K562 (cell line): ENCODE measurements at regions not wholly inside any gene's neighbourhood (a gene's known extent, or its start where the extent isn't known, plus 50 kb on each side); places are given as distances from the start of the nearest gene placed in this dataset.

Experiments used
- ATAC-seq: fragments of 200-7000 bp; cut with Tn5 transposase; 3 replicates; pipeline ENCODE4 v1.9.1; 2020; ENCODE audit warnings: moderate library complexity
- BruUV-seq: library from RNA; stranded (reverse); fragments of 400-500 nt; replicated peaks from 2 replicates; lab custom pipeline; 2021; lab: Mats Ljungman, UMichigan
- CTCF ChIA-PET: fragments of 300-600 bp; formaldehyde crosslinking; extraction: SDS; loops from one replicate; lab custom pipeline; 2021; ENCODE audit warnings: low intra/inter-chr PET ratio; lab: Yijun Ruan, JAX
- POLR2A ChIA-PET: fragments of 300-600, 350-650 bp; sonication (Branson Sonifier 250); formaldehyde crosslinking; extraction: SDS; loops from one replicate; lab custom pipeline; 2021; ENCODE audit warnings: antibody characterized with exemption, inconsistent platforms; lab: Yijun Ruan, JAX
- DNase-seq, 4 experiments: peaks; one replicate each; pipeline versions ENCODE4 v3.0.0 to v3.0.0-alpha.2; 2011 to 2018; ENCODE audit warnings: low spot score in 3 of 4, mixed read lengths in 3 of 4; ENCODE audit errors: extremely low read depth in 1 of 4
- FAIRE-seq: peaks from 2 replicates; lab custom pipeline; 2011; peaks lifted over from hg19 to GRCh38; lab: Jason Lieb, UNC
- H2AFZ ChIP-seq: 2 replicates; pipeline ENCODE4 v1.6.0; 2011; ENCODE audit warnings: low read depth, low read length, control low read depth, inconsistent platforms
- H3K27ac ChIP-seq: fragments of 200-600 bp; 3 replicates; pipeline ENCODE4 v1.8.0; 2011; ENCODE audit warnings: low read depth, mild to moderate bottlenecking, control low read depth, inconsistent platforms, low read length, moderate library complexity, mixed read lengths; ENCODE audit errors: extremely low read depth
- H3K27me3 ChIP-seq, 2 experiments: fragments of 300-600 bp in 1 of 2; 2 replicates in 1 of 2; 3 replicates in 1 of 2; pipeline versions ENCODE4 v1.6.0 to v1.8.0; 2011; ENCODE audit warnings: inconsistent platforms in 2 of 2, low read length in 2 of 2, mild to moderate bottlenecking in 1 of 2, mixed read lengths in 1 of 2, moderate library complexity in 1 of 2; ENCODE audit not compliant: control insufficient read depth in 2 of 2, insufficient read depth in 2 of 2
- H3K36me3 ChIP-seq: fragments of 300-600 bp; 3 replicates; pipeline ENCODE4 v1.8.0; 2011; ENCODE audit warnings: mild to moderate bottlenecking, low read length, inconsistent platforms; ENCODE audit not compliant: control insufficient read depth, insufficient read depth
- H3K4me1 ChIP-seq, 2 experiments: fragments of 200-600 bp in 1 of 2; replicated peaks in 1 of 2; 2 replicates in 1 of 2; 3 replicates in 1 of 2; pipeline versions ENCODE4 v1.5.1 to v1.8.0; 2011; ENCODE audit warnings: inconsistent platforms in 2 of 2, low read length in 2 of 2, mild to moderate bottlenecking in 1 of 2, mixed read lengths in 1 of 2, moderate library complexity in 1 of 2; ENCODE audit not compliant: control insufficient read depth in 2 of 2, insufficient read depth in 2 of 2
- H3K4me2 ChIP-seq: 2 replicates; pipeline ENCODE4 v1.6.1; 2011; ENCODE audit warnings: low read length, control low read depth, inconsistent platforms, mixed read lengths; ENCODE audit not compliant: insufficient read depth
- H3K4me3 ChIP-seq: fragments of 200-600 bp; sonication (generic), shearing (Covaris generic); 2 replicates; pipeline ENCODE4 v1.5.1; 2016; ENCODE audit warnings: control low read depth, inconsistent platforms
- H3K79me2 ChIP-seq: fragments of 200-600 bp; 3 replicates; pipeline ENCODE4 v1.8.0; 2011; ENCODE audit warnings: low read length, inconsistent platforms; ENCODE audit not compliant: control insufficient read depth, insufficient read depth
- H3K9ac ChIP-seq, 2 experiments: 2 replicates each; pipeline versions ENCODE4 v1.6.0 to v1.6.1; 2011; ENCODE audit warnings: low read depth in 2 of 2, low read length in 2 of 2, control low read depth in 1 of 2, inconsistent platforms in 1 of 2, mild to moderate bottlenecking in 1 of 2, mixed read lengths in 1 of 2; ENCODE audit not compliant: insufficient read depth in 1 of 2
- H3K9me1 ChIP-seq: one replicate; pipeline ENCODE4 v1.6.0; 2011; ENCODE audit warnings: inconsistent platforms, mild to moderate bottlenecking, low read length, moderate library complexity; ENCODE audit not compliant: control insufficient read depth, insufficient read depth
- H3K9me3 ChIP-seq: replicated peaks from 2 replicates; pipeline ENCODE4 v1.5.1; 2011; ENCODE audit warnings: low read depth, low read length, inconsistent platforms; ENCODE audit not compliant: control insufficient read depth, insufficient read depth
- H4K20me1 ChIP-seq: replicated peaks from 2 replicates; pipeline ENCODE4 v1.6.1; 2011; ENCODE audit warnings: low read length, inconsistent platforms, mixed read lengths; ENCODE audit not compliant: control insufficient read depth, insufficient read depth
- MECOM ChIP-seq: fragments of 250-450 bp; sonication (Bioruptor Pico); IDR thresholded peaks from 2 replicates; pipeline ENCODE4 v1.8.0; 2022; ENCODE audit warnings: inconsistent platforms
- MEIS2 ChIP-seq: fragments of 450-650 bp; IDR thresholded peaks from 2 replicates; pipeline ENCODE4 v1.6.1; 2014; ENCODE audit warnings: mild to moderate bottlenecking; ENCODE audit not compliant: partially characterized antibody
- PBX2 ChIP-seq, 2 experiments: IDR thresholded peaks in 1 of 2; conservative IDR thresholded peaks in 1 of 2; 2 replicates each; pipeline ENCODE4 v1.6.1; 2016; ENCODE audit warnings: low read depth in 2 of 2, mild to moderate bottlenecking in 1 of 2, missing compliant biosample characterization in 1 of 2, missing genetic modification characterization in 1 of 2, moderate library complexity in 1 of 2
- SPI1 ChIP-seq: IDR thresholded peaks from 2 replicates; pipeline ENCODE4 v1.6.1; 2011; ENCODE audit warnings: low read depth, low read length, control low read depth, borderline replicate concordance
- ZBED1 ChIP-seq: IDR thresholded peaks from 2 replicates; pipeline ENCODE4 v1.6.1; 2014
- WGBS: fragments of 100-300 bp; shearing (Covaris generic); methylation state at CpG from one replicate; pipeline ENCODE4 v1.1.6; 2016; ENCODE audit warnings: low coverage, mixed read lengths; ENCODE audit not compliant: insufficient coverage; ENCODE audit errors: missing lambda C conversion rate; 5-methylcytosine and 5-hydroxymethylcytosine counted together
- in situ Hi-C: fragments of 300-500 bp; cut with MboI; formaldehyde crosslinking; loops from 4 replicates; pipeline ENCODE4 v1.15.0; 2018; ENCODE audit warnings: inconsistent platforms, mixed read lengths
- intact Hi-C: fragments of 100-400 bp; cut with micrococcal nuclease; formaldehyde crosslinking; loops from 2 replicates; pipeline ENCODE4 v1.14.2; 2022
- TF ChIP-seq, protein P1 (sequence below): fragments of 450-650 bp; IDR thresholded peaks from 2 replicates; pipeline ENCODE4 v1.6.1; 2016

DNA sequence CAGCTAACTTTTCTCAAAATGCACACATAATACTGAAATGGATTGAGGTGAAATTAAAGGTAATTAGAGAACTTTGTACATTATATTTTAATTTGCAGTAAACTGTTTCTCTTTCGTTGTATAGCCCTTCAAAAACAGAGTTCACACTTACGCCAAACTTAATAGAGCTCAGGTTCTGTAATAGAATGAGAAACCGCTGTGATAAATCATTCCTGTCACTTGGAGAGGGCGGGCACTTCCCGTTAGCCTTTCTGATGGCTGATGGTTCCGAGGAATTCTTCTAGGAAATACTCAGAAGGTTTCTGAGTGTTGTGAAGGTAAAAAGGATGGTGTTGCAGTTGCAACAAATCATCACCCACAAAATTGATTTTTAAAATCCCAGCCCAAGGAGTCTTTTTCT lies 155.8 kb upstream of the ALKAL2 start:
- Histone ChIP-seq H3K36me3 (no peaks in the 10 kb centered on the region), H2AFZ (no peak overlapping the region), H3K4me1 (peaks cover 0 to 4% of the 10 kb centered on the region in 2 experiments; a peak in 2 of 5 replicates), H3K9me1 (no peaks in the 10 kb centered on the region), H3K27ac (no peak overlapping the region), H3K9ac (no peak overlapping the region), H3K27me3 (peaks cover 8 to 73% of the 10 kb centered on the region in 2 experiments), H3K4me2 (no peak overlapping the region), H4K20me1 (no peaks in the 10 kb centered on the region), H3K9me3 (no peaks in the 10 kb centered on the region), H3K4me3 (no peak overlapping the region), H3K79me2 (no peaks in the 10 kb centered on the region)
- in situ Hi-C loops, result no loop called here
- ChIA-PET CTCF (no interaction called here), POLR2A (interaction anchor here (1.0 kb wide), 1 partner anchor 8 kb away, joined by 3 read pairs; no protein-coding TSS in a partner anchor)
- WGBS, result 0% methylated on average over 6 of the region's 6 CpGs
- BruUV-seq, result no TSS peak
- intact Hi-C loops, result no loop called here
- DNase-seq (no peak), FAIRE-seq (no peak), ATAC-seq (peak; percentile 39; the same call in 1 of the 3 replicates)
- TF ChIP-seq ZBED1, result no peak
- TF ChIP-seq, protein P1, sequence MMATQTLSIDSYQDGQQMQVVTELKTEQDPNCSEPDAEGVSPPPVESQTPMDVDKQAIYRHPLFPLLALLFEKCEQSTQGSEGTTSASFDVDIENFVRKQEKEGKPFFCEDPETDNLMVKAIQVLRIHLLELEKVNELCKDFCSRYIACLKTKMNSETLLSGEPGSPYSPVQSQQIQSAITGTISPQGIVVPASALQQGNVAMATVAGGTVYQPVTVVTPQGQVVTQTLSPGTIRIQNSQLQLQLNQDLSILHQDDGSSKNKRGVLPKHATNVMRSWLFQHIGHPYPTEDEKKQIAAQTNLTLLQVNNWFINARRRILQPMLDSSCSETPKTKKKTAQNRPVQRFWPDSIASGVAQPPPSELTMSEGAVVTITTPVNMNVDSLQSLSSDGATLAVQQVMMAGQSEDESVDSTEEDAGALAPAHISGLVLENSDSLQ, result peak; percentile 94
- TF ChIP-seq SPI1, result 0 out of 2 replicates have a peak, but pooled peaks have one; percentile 20
- no peak for TF ChIP-seq MECOM (CRISPR knock-in tag)
- TF ChIP-seq MEIS2, result peak; percentile 79
- 0 out of 2 replicates have a peak, but pooled peaks have one; percentile 30 for TF ChIP-seq PBX2 (CRISPR knock-in tag; IDR thresholded peaks at IDR 0.05; ENCODE audit: low read depth)
- peak; percentile 88 for TF ChIP-seq PBX2 (tag; conservative IDR thresholded peaks at IDR 0.05; ENCODE audit: low read depth)
